CD4-positive, alpha-beta T cell treated with Interleukin-2 at 100 ng/mL for 4 hours (primary cell): ENCODE measurements at regions not wholly inside any gene's neighbourhood (a gene's known extent, or its start where the extent isn't known, plus 50 kb on each side); places are given as distances from the start of the nearest gene placed in this dataset.
"Not testable (repeated sequence)": the region's sequence is repeated elsewhere in the genome, so short reads cannot be mapped to it uniquely, and the experiment has no call there.

Experiments used
- DNase-seq: peaks from one replicate; pipeline ENCODE4 v3.0.0-alpha.2; 2020; ENCODE audit warnings: low spot score

- no peak for DNase-seq
Measured at GRCh38 chr14:85075694-85076476, 454.1 kb upstream of the FLRT2 start.

- DNase-seq, result not testable (repeated sequence)
Measured at GRCh38 chr14:85077716-85078115, 452.2 kb upstream of the FLRT2 start.

GRCh38 chr14:85079842-85080730, 449.9 kb upstream of the FLRT2 start:
- no peak for DNase-seq

GRCh38 chr14:85084344-85084743, 445.6 kb upstream of the FLRT2 start:
- no peak for DNase-seq

GRCh38 chr14:85085981-85086380, 444.0 kb upstream of the FLRT2 start:
- DNase-seq, result no peak

- no peak for DNase-seq
Measured at GRCh38 chr14:85087201-85087600, 442.7 kb upstream of the FLRT2 start.

GRCh38 chr14:85088192-85088591, 441.8 kb upstream of the FLRT2 start:
- DNase-seq, result no peak

- DNase-seq, result no peak
Measured at GRCh38 chr14:85090681-85091080, 439.3 kb upstream of the FLRT2 start.

- DNase-seq, result no peak
Measured at GRCh38 chr14:85093631-85094330, 436.2 kb upstream of the FLRT2 start.

GRCh38 chr14:85102591-85102990, 427.4 kb upstream of the FLRT2 start:
- DNase-seq, result no peak

GRCh38 chr14:85106506-85106905, 423.4 kb upstream of the FLRT2 start:
- no peak for DNase-seq

GRCh38 chr14:85112762-85113161, 417.2 kb upstream of the FLRT2 start:
- DNase-seq, result no peak

- DNase-seq, result no peak
Measured at GRCh38 chr14:85115921-85116320, 414.0 kb upstream of the FLRT2 start.

- no peak for DNase-seq
Measured at GRCh38 chr14:85118274-85118673, 411.7 kb upstream of the FLRT2 start.

- no peak for DNase-seq
Measured at GRCh38 chr14:85122690-85123089, 407.3 kb upstream of the FLRT2 start.

GRCh38 chr14:85123755-85124154, 406.2 kb upstream of the FLRT2 start:
- DNase-seq, result no peak

- no peak for DNase-seq
Measured at GRCh38 chr14:85124631-85125290, 405.2 kb upstream of the FLRT2 start.

- no peak for DNase-seq
Measured at GRCh38 chr14:85125291-85125670, 404.7 kb upstream of the FLRT2 start.

GRCh38 chr14:85129921-85130320, 400.0 kb upstream of the FLRT2 start:
- no peak for DNase-seq

- no peak for DNase-seq
Measured at GRCh38 chr14:85131226-85131922, 398.6 kb upstream of the FLRT2 start.

- no peak for DNase-seq
Measured at GRCh38 chr14:85142982-85143381, 387.0 kb upstream of the FLRT2 start.
